Kasumi-1 (cell line): ENCODE measurements at regions not wholly inside any gene's neighbourhood (a gene's known extent, or its start where the extent isn't known, plus 50 kb on each side); places are given as distances from the start of the nearest gene placed in this dataset.

ENCODE experiments used
- DNase-seq, 2 experiments: peaks; one replicate each; lab custom pipeline; 2025; lab: John Stamatoyannopoulos, UW

GRCh38 chr4:171759274-171759673 lies 53.9 kb upstream of the GALNTL6 start:
- DNase-seq = no peak

- no peak for DNase-seq
Observed at GRCh38 chr4:171751538-171751937, 61.7 kb upstream of the GALNTL6 start.

GRCh38 chr4:171746418-171746817 lies 66.8 kb upstream of the GALNTL6 start:
- no peak for DNase-seq

GRCh38 chr4:171742436-171742835 lies 70.8 kb upstream of the GALNTL6 start:
- DNase-seq = no peak

GRCh38 chr4:171727185-171727584 lies 86.0 kb upstream of the GALNTL6 start:
- no peak for DNase-seq

- no peak for DNase-seq
Observed at GRCh38 chr4:171721937-171722336, 91.3 kb upstream of the GALNTL6 start.

DNA sequence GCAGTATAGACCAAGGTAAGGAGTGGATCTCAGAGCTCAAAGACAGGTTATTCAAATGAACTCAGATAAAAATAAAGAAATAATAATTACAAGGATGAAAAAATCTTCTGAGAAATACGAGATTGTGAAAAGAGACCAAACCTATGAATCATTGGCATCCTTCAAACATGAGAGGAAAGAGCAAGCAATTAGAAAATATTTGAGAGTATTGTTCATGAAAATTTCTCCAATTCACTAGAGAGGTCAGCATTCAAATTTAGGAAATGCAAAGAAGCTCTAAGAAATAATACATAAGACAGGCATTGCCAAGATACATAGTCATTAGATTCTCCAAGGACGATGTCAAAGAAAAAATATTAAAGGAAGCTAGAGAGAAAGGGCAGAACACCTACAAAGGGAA lies 93.5 kb upstream of the GALNTL6 start:
- no peak for DNase-seq

GRCh38 chr4:171718665-171719064 lies 94.5 kb upstream of the GALNTL6 start:
- DNase-seq = no peak

DNA sequence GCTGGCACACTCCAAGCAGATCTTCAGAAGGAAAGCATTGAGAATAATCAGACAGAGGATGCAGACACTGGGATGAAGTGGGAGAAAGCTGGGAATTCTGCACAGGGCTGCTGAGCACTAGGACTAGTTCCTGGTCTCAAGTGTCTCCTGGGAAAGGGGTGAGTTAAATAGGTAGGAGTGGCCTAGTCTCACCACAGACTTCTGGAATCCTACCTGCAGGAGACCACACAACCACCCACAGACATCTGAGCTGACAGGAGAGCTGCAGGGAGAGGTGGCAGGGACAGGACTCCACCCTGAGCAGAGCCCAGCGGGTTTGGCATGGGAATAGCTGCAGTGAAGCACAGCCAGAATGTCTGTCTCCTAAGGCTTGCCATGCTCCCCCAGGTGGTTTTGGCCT lies 95.1 kb upstream of the GALNTL6 start:
- DNase-seq = no peak

GRCh38 chr4:171717231-171717741 lies 95.9 kb upstream of the GALNTL6 start:
- no peak for DNase-seq

DNA sequence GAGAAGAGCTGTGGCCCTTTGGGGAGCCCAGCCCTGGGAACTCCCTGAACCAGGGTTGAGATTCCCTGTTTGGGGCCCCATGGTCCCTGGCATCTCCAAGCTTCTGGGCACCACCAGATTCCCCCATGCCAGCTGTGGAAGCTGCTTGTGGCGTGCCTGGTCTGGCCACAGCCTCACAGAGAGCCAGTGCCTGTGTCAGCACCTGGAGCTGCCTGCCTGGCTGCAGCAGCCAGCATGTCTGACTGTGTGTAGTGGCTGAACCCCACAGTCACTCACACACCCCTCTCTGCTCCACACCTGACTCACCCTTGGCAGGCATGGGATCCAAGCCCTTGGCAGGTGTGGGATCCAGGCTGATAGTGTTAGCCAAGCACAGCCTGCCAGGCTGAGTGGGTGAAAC lies 97.2 kb upstream of the GALNTL6 start:
- no peak for DNase-seq

DNA sequence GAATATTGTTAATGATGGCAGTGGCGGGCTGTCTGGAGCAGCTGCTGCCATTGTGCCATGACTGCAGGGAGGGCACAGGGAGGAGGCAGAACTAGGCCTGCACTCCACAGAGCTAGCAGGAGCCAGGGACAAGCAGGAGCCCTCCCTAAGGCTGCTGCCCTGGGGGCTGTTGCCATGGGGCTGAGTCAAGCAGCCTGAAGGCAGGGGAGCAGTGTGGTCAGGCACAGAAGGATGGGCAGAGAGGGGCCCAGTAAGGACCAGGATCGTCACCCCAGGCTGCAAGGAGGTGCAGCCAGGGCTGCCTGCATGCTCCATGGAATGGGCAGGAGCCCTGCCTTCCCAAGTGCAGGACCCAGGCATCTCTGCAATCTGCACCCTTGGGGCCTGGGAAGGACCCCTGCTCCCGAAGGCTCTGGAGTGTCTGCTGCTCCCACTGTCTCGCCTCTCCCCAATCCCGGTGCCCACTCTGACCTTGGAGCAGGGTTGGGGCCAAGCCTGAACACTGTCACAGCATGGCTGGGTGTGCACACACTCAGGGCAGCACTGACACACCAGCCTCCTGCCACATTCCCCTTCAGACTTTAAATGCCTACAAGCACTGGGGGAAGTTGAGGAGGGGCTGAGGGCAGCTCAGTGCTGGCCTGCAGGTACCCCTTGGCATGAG lies 98.3 kb upstream of the GALNTL6 start:
- DNase-seq = no peak

DNA sequence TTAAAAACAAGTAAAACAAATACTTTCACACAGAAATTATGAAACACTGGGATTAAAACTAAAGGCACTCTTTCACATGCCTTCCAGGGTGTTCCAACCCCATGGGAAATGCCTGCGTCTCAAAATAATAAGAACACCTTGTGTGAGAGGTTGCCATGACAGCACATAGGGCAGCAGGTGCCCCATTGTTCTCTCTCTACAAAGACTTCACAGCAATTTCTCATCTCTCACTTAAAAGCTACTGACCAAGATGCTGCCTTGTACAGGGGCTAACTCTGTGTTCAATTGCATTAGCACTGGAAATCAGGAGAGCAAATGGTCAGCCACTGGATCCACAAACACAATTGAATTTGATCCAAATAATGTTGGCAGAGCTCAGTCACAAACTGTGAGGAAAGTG lies 102.5 kb upstream of the GALNTL6 start:
- no peak for DNase-seq

- DNase-seq = peak; percentile 64 to 73
Observed at GRCh38 chr4:171676555-171677215, 136.5 kb upstream of the GALNTL6 start.

GRCh38 chr4:171674781-171675180 lies 138.4 kb upstream of the GALNTL6 start:
- no peak for DNase-seq

GRCh38 chr4:171668403-171668802 lies 144.8 kb upstream of the GALNTL6 start:
- no peak for DNase-seq

GRCh38 chr4:171667906-171668305 lies 145.3 kb upstream of the GALNTL6 start:
- no peak for DNase-seq

GRCh38 chr4:171651071-171651470 lies 162.1 kb upstream of the GALNTL6 start:
- no peak for DNase-seq

GRCh38 chr4:171650543-171650942 lies 162.7 kb upstream of the GALNTL6 start:
- DNase-seq = no peak

GRCh38 chr4:171648926-171649325 lies 164.3 kb upstream of the GALNTL6 start:
- no peak for DNase-seq

DNA sequence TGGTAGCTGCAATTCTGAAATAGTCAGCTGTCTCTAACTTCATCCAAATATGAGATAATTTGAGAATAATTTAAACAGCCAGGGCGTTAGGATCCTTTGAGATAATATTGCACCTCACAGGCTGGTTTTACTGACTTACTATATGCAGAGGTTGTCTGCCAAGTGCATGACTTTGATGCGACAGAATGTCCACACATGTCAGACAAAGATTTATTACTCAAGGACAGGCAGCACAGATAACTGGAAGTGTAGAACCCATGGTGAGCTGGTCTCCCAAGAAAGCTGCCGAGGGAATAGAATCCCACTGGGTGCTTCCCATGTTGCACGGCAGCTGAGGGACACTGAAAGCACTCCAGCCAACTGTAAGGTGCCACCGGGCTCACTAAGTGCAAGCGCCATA lies 166.2 kb upstream of the GALNTL6 start:
- no peak for DNase-seq

DNA sequence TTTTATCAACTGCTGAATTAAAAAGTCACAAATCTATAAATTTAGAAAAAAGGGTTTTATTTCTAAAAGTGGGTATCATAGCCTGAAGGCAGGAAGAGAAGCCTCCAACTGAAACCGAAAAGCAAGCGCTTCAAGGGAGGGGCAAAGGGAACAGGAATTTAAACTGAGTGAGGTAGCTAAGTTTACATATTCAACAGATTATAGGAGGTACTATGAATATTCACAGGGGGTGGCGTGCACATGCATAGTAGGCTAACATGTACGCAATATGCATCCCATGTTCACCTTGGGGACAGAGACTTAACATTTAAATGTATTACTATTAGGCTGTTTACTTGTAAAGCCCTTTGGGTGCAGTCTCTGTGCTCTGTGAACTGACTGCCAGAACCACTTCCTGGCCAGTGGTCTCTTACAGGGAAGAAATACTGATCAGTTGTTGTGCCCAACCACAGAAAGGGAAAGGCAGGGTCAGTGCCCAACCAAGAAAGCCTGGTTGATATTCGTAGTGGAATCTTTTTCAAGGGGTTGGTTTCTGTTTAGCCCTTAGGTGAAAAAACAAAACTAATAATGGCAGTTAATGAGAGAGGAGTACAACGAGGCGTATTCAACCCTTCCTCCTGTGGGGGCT lies 168.7 kb upstream of the GALNTL6 start:
- peak; percentile 50 to 54 for DNase-seq

- no peak for DNase-seq
Observed at GRCh38 chr4:171639540-171639939, 173.7 kb upstream of the GALNTL6 start.
